Rectal smooth muscle tissue (tissue), 1 donor: ENCODE measurements at regions not wholly inside any gene's neighbourhood (a gene's known extent, or its start where the extent isn't known, plus 50 kb on each side); places are given as distances from the start of the nearest gene placed in this dataset.

Experiments used
- H3K27ac ChIP-seq: one replicate; pipeline ENCODE4 v1.7.0; 2013; ENCODE audit warnings: low read depth, low read length, inconsistent platforms
- H3K27me3 ChIP-seq: one replicate; pipeline ENCODE4 v1.7.0; 2013; ENCODE audit warnings: low read length; ENCODE audit not compliant: control insufficient read depth, insufficient read depth
- H3K36me3 ChIP-seq: one replicate; pipeline ENCODE4 v1.7.0; 2013; ENCODE audit warnings: low read length; ENCODE audit not compliant: control insufficient read depth, insufficient read depth
- H3K4me1 ChIP-seq: one replicate; pipeline ENCODE4 v1.7.0; 2013; ENCODE audit warnings: low read length; ENCODE audit not compliant: control insufficient read depth, insufficient read depth
- H3K4me3 ChIP-seq: one replicate; pipeline ENCODE4 v1.7.0; 2013; ENCODE audit warnings: low read length
- H3K9ac ChIP-seq: one replicate; pipeline ENCODE4 v1.7.0; 2013; ENCODE audit warnings: low read length

DNA sequence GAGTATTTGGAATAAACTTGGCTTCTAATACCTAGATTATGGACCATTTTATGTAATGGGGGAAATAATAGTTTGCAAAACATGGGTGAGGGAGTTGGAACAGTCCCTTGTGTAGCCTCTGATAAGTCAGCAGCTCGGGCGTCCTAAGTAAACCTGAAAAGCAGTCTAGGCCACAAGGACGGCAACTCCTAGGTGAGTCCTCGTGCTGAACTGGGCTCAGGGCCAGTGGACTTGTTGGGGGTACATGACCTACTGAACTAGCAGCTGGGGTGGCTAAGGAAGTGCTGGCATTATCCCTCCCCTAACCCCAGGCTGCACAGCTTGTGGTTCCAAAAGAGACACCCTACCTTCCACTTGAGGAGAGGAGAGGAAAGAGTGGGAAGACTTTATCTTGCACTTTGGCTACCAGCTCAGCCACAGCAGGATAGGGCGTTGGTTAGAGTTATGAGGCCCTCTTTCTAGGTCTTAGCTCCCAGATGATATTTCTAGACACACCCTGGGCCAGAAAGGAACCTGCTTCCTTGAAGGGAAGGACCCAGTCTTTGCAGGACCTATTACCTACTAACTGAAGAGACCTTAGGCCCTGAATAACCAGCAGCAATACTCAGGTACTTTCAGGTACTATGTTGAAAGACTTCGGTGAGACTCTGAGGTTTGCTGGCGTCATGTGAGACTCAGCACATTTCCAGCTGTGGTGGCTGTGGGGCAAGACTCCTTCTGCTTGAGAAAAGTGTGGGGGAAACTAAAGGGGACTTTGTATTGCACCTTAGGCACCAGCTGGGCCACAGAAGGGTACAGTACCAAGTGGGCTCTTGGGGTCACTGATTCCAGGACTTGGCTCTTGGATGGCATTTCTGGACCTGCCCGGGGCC is 71.0 kb downstream of the AQP4 start:
- H3K27ac ChIP-seq = no peak overlapping the region
- H3K36me3 ChIP-seq = no peaks in the 10 kb centered on the region
- no peak overlapping the region for H3K4me3 ChIP-seq
- no peaks in the 10 kb centered on the region for H3K27me3 ChIP-seq
- H3K9ac ChIP-seq = no peak overlapping the region
- H3K4me1 ChIP-seq = no peaks in the 10 kb centered on the region

DNA sequence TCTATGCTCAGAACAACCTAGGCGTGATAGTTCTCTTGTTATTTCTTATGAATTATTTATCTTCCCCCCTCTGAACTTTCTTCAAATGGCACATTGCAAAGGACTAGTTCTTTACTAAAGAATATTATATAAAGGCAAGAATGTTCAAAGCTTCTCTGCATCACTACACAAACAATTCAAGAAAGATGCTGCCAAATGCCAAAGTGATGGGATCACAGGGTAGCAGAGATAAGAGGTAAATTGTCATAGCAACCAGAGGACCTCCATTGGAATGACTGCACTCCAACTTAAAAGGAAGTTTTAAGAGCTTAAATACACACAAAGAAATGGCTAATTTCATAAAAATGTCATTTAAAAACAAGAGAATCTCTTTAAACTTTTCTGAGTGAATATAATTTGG is 72.8 kb downstream of the AQP4 start:
- H3K4me1 ChIP-seq = no peaks in the 10 kb centered on the region
- no peak overlapping the region for H3K4me3 ChIP-seq
- no peaks in the 10 kb centered on the region for H3K27me3 ChIP-seq
- H3K9ac ChIP-seq = no peak overlapping the region
- H3K27ac ChIP-seq = no peak overlapping the region
- no peaks in the 10 kb centered on the region for H3K36me3 ChIP-seq

DNA sequence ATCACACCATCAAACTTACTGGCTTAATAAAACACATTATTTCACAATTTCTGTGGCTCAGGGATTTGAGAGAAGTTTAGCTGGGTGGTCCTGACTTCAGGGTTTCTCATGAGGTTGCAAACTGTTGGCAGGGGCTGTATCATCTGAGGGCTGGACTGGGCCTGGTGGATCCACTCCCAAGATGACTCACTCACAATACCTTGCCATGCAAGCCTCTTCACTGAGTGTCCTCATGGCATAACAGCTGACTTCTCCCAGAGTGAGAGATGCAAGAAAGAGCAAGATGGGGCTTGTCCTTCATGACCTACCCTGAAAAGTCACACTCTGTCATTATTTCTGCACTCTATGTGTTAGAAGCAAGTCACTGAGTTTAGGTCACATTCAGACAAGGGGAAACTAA is 73.8 kb downstream of the AQP4 start:
- no peak overlapping the region for H3K9ac ChIP-seq
- H3K4me1 ChIP-seq = no peaks in the 10 kb centered on the region
- H3K27me3 ChIP-seq = no peaks in the 10 kb centered on the region
- no peak overlapping the region for H3K4me3 ChIP-seq
- H3K36me3 ChIP-seq = no peaks in the 10 kb centered on the region
- no peak overlapping the region for H3K27ac ChIP-seq

DNA sequence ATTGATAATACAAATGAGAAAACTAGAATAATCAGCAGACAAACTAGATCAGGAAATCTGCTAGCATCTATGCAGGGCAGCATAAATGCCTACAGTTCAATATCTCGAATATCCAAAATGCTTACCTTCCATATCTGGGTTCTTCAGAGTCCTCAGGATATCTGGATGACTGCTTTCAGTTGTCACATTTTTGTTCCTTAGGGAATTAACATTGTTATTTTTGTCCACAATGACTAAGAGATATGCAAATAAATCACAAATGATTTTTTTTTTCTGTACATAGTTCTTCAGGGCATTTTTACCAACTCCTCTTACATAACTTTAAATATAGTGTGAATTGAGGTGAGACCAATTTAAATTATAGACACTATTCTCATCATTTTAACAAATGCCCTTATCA is 80.9 kb downstream of the AQP4 start:
- H3K9ac ChIP-seq = no peak overlapping the region
- no peak overlapping the region for H3K4me3 ChIP-seq

DNA sequence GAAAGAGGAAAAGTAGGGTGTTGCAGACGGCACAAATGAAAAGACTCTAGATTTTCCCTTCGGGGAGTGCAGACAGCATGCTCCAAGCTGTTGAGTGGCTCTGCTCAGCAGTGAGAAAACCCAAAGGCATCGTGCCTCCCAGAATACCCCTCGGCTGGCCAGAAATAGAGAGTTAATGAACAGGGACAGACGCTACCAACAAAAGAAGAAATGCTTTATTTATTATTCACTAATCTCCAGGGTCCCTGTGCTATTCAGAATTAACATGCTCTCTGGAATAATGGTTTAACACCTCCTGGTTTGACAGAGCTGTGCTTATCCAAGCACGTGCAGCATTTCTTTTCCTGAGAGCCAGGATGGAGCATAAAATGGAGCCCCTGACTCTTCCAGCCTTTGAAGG is 82.3 kb downstream of the AQP4 start:
- no peaks in the 10 kb centered on the region for H3K36me3 ChIP-seq
- H3K4me1 ChIP-seq = no peaks in the 10 kb centered on the region
- no peaks in the 10 kb centered on the region for H3K27me3 ChIP-seq
- H3K9ac ChIP-seq = no peak overlapping the region
- no peak overlapping the region for H3K27ac ChIP-seq
- H3K4me3 ChIP-seq = no peak overlapping the region

More for the DNA sequence above, 80.9 kb downstream of the AQP4 start:
- Histone ChIP-seq H3K36me3 (no peaks in the 10 kb centered on the region), H3K27me3 (no peaks in the 10 kb centered on the region), H3K4me1 (no peaks in the 10 kb centered on the region), H3K27ac (no peak overlapping the region)

DNA sequence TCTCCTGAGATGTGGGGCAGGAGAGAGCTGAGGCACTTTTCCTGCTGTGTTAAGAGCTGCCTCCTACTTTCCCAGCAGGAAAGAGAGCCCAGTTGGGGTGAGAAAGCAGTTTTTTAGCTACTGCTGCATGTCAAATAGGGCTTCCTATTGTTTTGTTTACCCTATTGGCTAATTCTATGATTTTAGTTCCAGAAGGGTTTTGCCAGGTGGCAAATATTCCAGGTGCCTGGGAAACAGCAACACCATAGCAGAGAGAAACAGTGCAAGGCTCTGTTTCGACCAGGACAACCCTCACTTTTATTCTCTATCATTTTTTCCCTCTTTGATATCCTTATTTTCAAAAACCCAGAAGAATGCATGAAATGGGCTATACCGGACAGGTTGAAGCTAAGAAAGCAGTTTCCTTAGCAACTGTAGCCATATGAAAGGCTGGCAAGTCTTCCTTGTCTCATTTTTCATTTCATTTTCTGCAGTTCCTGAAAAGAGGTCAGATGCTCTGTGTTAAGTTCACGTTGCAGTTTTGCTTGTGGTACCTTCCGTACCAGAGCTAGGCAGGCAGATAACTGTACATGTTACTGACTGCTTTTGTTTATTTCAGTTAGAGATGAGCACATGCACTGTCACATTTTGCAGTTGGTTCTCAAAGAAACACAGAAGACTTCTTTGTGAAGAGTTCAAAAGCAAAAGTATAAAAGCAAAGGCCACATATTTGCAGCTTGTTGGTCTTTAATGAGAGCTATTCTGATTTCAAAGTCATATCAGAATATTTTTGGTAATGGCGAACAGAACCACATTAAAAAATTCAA is 84.8 kb downstream of the AQP4 start:
- Histone ChIP-seq H3K27me3 (no peaks in the 10 kb centered on the region), H3K4me1 (no peaks in the 10 kb centered on the region), H3K4me3 (no peak overlapping the region), H3K36me3 (no peaks in the 10 kb centered on the region), H3K9ac (no peak overlapping the region), H3K27ac (no peak overlapping the region)

DNA sequence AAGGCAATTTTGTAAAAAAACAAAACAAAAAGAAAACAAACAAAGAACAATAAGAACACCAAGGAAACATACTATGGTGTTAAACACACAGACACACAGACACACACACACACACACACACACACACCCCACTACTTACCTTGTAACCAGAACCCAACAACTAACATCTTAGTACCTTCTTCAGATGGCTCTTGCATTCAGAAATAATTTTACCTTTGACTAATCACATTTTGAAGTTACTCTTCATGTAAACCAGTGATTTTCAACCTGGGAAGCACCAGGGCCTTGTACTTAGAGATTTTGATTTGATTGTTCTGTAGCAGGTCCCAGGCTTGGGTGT is 87.5 kb downstream of the AQP4 start:
- Histone ChIP-seq H3K27ac (no peak overlapping the region), H3K4me3 (no peak overlapping the region), H3K4me1 (no peaks in the 10 kb centered on the region), H3K9ac (no peak overlapping the region), H3K36me3 (no peaks in the 10 kb centered on the region), H3K27me3 (no peaks in the 10 kb centered on the region)

DNA sequence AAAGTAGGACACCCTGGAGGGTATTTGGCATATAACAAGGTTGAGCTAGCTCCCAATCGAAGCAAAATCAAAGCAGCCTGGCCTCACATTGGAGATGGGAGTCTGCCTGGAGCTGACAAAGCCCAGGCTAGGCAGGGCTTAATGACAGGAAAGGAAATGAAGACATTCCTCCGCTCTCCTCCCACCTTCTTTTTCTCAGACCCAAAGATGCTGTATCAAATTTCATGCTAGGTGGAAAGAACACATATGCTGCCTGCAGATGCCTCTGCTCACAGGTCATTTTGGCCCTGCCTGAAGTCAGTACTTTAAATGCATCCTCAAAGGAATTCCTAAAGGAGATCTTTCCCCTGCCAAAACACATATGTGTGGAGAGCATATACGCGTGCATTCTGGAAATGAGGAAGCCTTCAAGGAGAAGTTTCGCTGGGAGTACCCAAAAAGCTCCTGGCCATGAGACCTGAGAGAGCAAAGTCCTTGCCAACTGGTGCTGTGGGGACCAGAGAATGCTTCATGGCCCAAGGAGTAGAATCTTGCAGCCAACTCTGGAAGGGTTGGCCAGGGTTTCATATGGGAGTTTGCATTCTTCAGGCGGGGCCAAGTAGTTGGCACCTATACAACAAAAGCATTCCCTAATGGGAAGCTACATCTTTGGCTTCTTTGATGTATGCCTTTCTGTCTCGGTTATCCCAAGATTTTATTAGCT is 88.0 kb downstream of the AQP4 start:
- H3K4me3 ChIP-seq = no peak overlapping the region
- H3K36me3 ChIP-seq = no peaks in the 10 kb centered on the region
- no peaks in the 10 kb centered on the region for H3K4me1 ChIP-seq
- no peaks in the 10 kb centered on the region for H3K27me3 ChIP-seq
- H3K9ac ChIP-seq = no peak overlapping the region
- H3K27ac ChIP-seq = no peak overlapping the region

DNA sequence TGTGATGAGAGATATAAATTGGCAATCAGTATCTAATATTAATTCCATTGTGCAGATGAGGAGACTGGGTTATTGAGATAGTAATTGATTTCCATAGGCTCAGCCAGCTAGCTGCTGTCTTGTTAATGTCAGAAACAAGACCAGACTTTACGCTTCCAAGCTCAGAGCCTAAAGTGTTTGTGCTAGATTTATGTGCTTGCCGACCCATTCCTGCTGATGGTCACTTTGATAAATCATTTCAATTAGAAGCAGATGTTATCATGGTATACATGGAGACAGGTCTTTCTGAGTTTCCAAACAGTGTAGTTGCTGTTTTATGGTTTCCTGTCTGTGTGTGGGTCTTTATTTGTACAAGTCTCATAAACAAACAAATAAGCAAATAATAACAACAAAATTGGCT is 92.8 kb downstream of the AQP4 start:
- H3K27me3 ChIP-seq = no peaks in the 10 kb centered on the region

DNA sequence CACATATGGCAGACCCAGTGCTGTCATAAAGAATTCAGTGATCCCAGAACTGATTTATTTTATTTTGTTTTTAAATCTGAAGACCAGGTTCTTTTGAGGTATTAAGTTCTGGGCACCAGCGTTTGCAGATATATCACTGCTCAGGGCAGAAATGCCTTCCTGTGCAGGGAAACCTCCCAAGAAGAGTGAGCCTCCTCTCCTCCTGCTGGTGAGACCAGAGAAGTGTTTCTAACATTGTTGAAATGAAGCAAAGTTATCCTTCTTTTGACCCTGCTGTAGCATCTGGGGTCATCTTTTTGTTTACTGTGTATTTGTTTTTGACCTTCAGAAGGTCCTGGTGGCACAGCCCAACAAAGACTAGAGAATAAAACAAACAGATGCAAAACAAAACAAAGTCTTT is 94.0 kb downstream of the AQP4 start:
- Histone ChIP-seq H3K27me3 (no peaks in the 10 kb centered on the region), H3K9ac (no peak overlapping the region), H3K27ac (no peak overlapping the region), H3K36me3 (no peaks in the 10 kb centered on the region), H3K4me1 (no peaks in the 10 kb centered on the region), H3K4me3 (no peak overlapping the region)

More for the DNA sequence above, 92.8 kb downstream of the AQP4 start:
- Histone ChIP-seq H3K36me3 (no peaks in the 10 kb centered on the region), H3K4me3 (no peak overlapping the region), H3K4me1 (no peaks in the 10 kb centered on the region), H3K9ac (no peak overlapping the region), H3K27ac (no peak overlapping the region)

DNA sequence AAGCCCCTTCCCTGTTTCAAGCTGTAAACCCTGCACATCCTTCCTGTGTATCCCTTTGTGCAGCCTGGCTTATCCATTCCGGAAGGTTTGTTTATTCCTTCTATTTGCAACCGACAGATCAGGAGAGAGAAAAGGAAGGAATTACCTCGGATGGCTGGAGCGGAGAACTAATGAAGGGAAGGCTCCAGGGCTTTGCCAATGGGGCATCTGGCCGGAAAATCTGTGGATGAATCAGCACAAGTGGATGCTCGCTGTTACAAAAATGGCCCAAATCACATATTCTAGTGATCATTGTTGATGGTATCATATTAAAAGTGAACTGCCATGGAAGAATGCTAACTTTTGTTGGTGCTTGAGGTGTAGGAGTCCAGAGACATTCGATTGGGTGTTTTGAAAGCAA is 97.1 kb downstream of the AQP4 start:
- Histone ChIP-seq H3K27ac (no peak overlapping the region), H3K4me1 (no peaks in the 10 kb centered on the region), H3K4me3 (no peak overlapping the region), H3K27me3 (no peaks in the 10 kb centered on the region), H3K9ac (no peak overlapping the region), H3K36me3 (no peaks in the 10 kb centered on the region)

DNA sequence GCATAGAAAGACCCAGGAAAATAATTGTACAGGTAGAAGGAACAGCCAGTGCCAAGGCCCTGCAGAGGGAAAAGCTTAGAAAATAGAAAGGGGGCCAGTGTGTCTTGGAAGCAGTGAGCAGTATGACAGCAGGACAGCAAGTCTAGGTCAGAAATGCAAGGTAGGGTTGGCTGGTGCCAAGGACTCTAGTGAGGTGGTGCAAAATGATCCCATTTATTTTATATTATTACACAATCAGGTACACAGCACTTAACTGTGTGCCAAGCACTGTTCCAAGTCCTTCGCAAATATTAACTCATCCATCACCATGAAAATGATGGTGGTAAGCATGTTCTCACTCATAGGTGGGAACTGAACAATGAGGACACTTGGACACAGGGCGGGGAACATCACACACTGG is 100.0 kb downstream of the AQP4 start:
- Histone ChIP-seq H3K27me3 (no peaks in the 10 kb centered on the region), H3K36me3 (no peaks in the 10 kb centered on the region), H3K4me3 (no peak overlapping the region), H3K9ac (no peak overlapping the region), H3K27ac (no peak overlapping the region), H3K4me1 (no peaks in the 10 kb centered on the region)
